ACHN (cell line): ENCODE measurements at regions not wholly inside any gene's neighbourhood (a gene's known extent, or its start where the extent isn't known, plus 50 kb on each side); places are given as distances from the start of the nearest gene placed in this dataset.
A peak's percentile ranks its signal among the peaks of the same experiment; 100 is the strongest.
"Not testable (repeated sequence)": the region's sequence is repeated elsewhere in the genome, so short reads cannot be mapped to it uniquely, and the experiment has no call there.

Experiments
- DNase-seq: peaks from one replicate; pipeline ENCODE4 v3.0.0-alpha.2; 2015
- in situ Hi-C: cut with HindIII; loops from 2 replicates; pipeline ENCODE4 v1.10.0; 2017; ENCODE audit warnings: low sequenced_read_pairs, low pct_ligation_motif_present, low pct_unique_long_range_greater_than_20kb

DNA sequence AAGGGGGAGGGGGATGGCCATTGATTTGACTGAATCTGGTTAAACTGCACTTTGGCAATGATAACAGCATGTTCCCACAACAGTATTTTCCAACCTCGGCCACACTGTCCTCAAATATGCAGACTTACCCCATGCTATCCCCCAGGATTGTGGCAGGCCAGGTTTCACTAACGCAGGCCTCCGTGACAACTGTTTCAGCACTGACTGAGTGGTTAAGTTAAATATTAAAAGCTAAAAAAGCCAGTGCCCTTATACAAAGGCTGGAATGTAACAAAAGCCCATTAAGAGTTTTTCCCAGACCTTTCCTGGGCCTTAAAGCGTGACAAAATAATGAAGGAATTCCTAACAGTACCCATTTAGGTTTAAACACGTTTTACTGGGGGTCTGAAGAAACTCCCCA lies 202.9 kb downstream of the USP25 start:
- in situ Hi-C loops, result no loop called here
- DNase-seq, result peak; percentile 68

DNA sequence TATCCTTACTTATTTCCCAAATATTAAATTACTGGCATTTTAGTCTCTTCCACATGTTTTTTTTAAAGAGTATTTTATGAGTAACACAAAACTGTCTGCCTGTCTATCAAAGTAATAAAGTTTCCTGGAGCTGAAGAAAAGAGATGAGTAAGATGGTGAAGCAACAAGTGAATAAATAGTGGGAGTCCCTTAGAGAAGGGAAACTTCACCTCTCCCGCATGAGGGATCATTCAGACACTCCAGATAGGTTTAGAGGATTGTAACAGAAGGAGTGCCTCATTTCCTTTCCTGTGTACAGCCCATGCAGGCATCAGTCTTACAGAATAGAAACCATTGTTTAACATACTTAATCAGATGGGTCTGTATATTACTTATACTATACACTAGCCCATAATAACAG lies 205.7 kb downstream of the USP25 start:
- DNase-seq, result no peak
- in situ Hi-C loops, result no loop called here

DNA sequence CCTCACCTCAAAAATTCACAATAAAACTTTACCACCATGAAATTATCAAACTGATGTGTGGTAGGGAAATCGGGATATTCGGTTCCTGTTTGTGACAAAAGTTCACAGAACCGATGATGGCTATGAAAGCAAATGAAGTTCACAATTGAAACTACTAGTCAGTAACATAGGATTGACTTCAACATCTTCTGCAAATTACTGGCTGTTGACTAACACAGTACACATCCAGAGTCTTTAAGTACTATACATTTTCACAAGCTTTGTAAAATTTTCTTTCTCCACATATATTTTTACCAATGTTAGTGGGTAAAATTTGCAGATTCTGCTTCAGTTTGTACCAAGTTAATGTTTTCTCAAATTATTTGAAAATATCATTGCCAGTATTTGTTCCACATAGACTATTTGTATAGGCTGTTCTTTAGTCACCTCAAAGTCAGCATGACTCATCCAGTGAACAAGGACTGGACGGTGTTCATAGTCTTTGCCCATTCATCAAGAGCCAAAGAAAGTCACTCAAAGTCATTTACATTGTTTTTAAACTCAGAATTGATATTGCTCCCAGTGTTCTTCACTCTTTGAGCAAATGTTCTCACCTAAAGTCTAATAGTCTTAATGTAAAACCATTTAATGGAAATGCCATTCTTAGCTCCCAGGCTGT lies 213.4 kb downstream of the USP25 start:
- DNase-seq, result peak; percentile 15
- in situ Hi-C loops, result no loop called here

DNA sequence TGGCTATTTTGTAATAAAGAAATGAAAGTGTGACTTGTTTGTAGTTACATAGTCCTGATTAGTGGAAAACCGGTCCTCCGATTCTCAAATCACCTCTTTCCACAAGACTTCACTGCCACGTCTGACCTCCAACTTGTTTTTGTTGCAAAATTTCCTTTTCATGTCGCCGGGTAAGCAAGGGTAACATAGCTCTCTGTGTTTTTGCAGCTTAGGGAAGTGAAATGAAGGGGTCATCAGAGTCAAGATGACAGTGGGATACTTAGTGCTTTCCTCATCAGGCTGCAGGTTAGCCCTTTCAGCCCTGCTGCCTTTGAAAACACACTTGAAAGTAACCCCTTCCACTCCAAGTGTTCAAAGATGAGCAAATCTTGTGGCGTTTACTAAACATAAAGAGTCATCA lies 217.9 kb downstream of the USP25 start:
- in situ Hi-C loops, result no loop called here
- DNase-seq, result no peak

DNA sequence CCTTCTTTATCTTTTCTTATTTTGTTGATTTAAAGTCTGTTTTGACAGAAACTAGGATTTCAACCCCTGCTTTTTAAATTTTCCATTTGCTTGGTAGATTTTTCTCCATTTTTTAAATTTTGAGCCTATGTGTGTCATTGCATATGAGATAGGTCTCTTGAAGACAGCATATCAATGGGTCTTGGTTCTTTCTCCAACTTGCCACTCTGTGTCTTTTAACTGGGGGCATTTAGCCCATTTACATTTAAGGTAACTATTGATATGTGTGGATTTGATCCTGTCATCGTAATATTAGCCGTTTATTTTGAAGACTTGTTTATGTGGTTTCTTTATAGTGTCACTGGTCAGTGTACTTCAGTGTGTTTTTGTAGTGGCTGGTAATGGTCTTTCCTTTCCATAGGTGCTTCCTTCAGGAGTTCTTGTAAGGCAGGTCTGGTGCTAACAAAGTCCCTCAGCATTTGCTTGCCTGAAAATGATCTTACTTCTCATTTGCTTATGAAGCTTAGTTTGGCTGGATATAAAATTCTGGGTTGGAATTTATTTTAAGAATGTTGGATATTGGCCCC lies 223.9 kb downstream of the USP25 start:
- in situ Hi-C loops, result no loop called here
- DNase-seq, result no peak

DNA sequence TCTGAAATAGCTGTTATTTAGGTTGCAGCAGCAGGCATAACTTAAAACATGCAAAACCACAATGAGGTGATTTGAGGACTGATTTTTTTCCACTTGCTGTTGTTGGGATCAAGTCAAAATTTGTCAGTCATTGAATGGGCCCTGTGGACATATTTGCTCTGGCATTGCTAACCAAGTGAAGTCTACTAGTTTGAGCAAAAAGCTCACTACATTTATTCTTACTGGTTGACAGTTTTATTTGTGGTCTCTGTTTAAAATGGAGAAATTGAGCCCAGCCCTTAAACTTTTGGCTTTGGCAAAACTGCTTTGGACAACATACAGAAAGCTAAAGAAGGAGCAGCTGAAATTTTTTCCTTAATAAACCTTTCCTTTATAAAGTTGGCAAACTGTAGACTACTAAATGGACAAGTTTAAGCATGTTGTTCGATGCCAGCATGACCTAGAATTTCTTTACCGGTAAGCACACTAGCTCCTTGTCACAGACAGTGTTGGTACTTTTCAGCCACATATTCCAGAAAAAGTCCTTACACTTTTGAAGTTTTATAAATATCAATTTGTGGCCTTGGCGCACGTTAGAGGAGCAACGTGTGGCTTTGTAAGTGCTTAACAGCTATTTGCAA lies 234.6 kb downstream of the USP25 start:
- in situ Hi-C loops, result no loop called here
- no peak for DNase-seq

DNA sequence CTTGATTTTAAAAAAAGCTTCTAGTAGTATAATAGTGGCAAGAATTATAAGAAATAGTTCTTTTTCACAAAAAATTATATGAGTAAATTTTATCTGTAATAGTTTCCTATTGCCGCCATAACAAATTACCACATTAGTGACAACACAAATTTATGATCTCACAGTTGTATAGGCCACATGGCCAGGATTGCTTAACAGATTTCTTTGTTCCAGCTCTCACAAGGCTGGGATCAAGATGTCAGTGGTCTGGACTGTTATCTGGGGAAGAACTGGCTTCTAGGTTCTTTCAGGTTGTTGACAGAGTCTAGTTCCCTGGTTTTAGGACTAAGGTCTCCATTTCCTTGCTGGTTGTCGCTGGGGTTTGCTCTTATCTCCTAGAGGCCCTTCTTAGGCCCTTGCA lies 236.4 kb downstream of the USP25 start:
- DNase-seq, result no peak
- in situ Hi-C loops, result no loop called here

DNA sequence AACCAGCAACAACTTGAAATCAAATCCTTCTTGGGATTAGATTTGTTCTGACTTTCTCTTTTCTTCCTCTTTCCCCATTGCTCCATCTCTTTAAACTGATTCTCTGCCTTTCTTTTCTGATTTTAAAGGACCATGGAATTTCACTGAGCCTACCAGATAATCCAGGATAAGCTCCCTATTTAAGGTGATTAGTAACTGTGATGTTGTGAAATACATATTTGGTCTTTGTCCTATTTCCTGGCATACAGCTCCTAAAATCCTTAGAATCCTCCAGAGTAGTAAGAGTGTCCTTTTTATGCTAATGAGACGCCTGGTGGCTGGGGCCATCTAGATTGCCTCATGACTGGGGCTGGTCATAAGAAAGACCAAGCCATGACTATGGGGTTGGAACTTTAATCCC lies 236.9 kb downstream of the USP25 start:
- in situ Hi-C loops, result no loop called here
- no peak for DNase-seq

DNA sequence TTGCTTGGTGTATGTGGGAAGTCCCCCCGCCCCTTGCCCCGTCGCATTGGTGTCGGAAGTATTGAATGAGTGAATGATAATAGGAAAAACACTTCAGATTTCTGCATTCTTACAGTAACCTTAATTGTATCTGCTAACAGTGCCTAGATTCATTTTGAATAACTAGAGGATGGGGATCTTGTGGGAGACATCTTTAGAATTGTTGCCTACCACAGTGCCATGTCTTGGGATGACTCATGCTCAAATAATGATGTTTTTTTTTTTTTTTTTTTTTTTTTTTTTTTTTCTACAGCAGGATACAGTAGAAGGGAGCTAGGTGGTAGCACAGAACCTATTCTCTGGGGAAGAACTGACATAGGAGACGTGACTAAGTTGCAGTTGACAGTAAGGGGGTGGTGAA lies 237.9 kb downstream of the USP25 start:
- peak; percentile 66 for DNase-seq
- in situ Hi-C loops, result no loop called here

DNA sequence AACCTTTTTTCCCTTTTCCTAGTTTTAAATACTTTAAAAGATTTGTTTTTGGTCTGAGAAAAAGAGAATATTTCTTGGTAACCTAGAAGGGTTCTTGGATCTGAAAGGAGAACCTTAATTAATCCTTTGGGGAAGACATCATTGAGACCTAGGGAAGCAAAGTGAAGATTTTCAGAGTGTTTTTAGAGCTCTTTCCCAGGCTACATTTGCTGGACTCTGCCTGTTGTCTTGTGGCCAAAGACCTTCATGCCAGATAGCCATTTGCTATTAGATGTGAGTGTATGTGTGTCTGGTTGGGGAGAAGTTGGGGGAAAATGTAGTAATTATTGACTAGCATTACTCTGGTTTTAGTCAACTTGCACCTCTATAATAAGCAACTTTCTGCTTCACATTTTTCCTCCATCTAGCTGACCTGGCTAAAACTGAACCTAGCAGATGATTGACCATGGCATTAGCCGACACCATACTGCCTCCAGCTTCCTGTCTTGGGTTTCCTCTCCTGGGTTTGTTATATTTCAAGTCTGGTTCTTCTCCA lies 239.1 kb downstream of the USP25 start:
- in situ Hi-C loops, result no loop called here
- DNase-seq, result peak; percentile 16

DNA sequence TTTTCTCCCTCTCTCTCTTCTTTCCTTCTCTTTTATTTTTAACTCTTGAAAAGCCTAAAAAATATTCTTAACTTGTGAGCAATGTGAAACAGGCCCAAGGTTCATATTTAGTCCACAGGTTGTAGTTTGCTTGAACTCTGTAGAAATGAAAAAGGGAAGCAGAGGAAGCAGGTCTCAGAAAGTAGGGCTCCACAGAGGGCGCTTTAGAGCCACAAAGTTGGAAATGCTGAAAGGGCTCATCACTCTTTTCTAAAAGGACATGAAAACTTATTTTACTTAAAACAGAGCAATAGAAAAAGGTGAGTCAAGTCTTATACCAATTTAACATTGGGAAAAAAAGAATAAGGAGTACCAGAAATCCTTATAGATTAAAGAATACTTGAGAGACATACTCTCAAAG lies 247.0 kb downstream of the USP25 start:
- in situ Hi-C loops, result no loop called here
- peak; percentile 9 for DNase-seq

DNA sequence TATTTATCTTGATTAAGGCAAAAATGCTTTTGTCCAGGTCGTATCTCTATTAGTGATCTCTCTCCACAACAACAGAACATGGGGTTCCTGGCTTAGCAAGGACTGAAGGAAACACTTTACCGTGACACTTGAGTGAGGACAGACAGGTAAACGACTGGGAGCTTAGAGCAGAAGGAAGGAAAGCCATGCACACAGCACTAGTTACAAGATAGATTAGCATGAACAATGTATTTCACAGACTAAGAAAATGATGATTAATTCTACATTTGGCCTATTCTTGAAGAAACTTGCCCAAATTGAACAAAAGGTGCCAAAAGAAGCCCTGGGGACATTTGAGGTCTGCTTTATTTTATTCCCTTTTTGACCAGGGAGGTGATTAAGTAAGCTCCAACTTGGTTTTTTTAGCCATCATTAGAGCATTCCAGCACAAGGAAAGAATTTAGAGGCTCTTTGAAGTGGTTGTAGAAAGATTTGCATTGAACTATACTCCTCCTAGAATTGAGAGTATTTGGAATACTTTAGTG lies 248.5 kb downstream of the USP25 start:
- DNase-seq, result no peak
- in situ Hi-C loops, result no loop called here

DNA sequence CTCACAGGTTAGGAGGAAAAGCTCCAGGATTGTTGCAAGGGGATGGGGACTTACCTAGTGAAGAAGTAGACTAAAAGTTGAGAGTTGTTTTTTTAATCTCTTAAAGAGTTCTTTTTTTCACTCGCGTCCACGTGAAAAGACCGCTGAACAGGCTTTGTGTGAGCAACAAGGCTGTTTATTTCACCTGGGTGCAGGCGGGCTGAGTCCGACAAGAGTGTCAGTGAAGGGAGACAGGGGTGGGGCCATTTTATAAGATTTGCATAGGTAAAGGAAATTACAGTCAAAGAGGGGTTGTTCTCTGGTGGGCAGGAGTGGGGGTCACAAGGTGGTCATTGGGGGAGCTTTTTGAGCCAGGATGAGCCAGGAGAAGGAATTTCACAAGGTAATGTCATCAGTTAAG lies 249.7 kb downstream of the USP25 start:
- DNase-seq, in situ Hi-C loops: not testable (repeated sequence)

DNA sequence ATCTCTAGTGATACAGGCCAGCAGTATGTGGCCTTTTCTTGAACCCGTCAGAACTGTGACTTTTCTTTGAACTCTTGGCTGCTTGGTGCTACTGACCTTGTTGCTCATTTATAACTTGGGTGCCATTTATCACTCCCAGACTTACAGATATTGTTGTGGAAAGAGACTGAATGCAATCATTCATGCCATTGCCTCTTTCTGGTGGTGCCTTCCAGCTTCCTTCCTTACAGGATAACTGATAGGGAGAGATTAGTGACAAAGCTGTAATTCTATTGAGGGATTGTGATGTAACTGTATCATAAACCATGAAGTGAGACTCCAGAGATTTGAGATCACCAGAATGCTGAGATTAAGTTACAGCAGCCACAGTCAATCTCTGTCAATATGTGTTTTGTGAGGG lies 256.5 kb downstream of the USP25 start:
- no peak for DNase-seq
- in situ Hi-C loops, result no loop called here

DNA sequence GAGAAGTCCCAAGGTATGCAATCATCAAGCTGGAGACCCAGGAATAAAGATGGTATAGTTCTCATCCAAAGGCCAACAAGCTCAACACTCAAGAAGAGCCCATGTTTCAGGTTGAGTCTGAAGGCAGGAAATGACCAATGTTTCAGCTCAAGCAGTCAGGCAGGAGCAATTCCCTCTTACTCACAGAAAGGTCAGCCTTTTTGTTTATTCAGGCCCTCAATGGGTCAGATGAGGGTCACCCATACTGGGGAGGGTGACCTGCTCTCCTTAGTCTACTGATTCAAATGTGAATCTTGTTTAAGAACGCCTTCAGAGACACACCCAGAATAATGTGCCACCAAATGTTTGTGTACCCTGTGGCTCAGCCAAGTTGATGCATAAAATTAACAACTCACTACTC lies 262.4 kb downstream of the USP25 start:
- in situ Hi-C loops, result no loop called here
- no peak for DNase-seq

DNA sequence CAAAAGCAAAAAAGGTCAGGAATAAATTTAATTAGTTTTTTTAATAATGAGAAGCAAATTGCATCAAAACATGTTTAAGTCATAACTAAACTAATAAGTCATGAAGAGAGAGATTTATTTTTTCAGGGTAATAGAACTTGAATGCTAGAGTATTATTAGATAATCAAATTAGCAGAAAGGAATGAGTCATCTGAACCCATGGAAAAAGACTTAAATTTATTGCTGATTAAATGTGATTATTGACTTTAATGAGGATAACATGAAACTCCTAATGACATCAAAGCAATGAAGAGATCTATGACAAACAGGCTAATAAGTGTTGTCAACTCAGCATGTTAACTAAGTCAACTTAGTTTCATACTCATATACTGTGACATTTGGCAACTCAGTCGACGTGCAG lies 264.2 kb downstream of the USP25 start:
- in situ Hi-C loops, result no loop called here
- no peak for DNase-seq

DNA sequence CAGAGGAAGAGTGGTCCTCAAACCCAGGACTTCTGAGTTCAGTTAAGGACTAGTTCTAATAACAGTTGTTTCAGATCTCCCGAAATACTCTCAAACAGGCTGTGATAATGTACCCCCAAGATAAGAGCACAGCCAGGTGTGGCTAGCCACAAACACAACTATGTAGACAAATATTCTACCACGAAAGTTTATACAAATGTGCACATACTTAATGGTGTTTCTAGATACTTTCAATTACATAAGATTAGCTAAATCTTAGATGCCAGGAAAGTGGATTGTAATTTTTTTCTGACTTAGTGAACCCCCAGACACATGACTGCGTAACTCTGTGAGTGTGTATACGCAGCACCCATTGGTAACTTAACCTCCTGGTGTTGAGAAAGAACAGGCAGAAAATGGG lies 270.0 kb downstream of the USP25 start:
- in situ Hi-C loops, result no loop called here
- no peak for DNase-seq

DNA sequence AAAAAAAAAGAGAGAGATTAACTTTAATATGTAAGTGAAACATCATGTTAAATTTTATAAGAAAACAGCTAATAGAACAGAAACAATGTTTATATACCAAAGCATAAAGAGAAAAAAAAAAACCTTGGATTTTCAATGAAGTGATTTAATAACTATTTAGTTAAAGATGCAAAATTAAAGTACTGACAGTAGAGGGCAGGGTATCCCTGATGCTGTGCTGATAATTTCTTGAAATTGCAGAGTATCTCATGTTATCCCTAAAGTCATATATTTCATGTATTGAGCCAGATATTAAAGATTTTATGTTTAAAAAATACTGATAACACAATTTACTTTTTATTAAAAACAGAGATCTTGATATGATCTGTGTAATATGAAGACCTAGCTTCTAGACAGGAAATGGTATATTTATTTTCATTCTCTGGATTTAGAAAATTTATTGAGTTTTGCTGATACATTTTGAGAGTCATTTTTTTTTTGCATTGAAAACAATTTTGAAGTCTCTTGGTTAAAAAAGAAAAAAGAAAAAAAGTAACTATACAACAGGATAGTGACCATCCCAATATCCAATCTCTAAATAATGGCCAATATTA lies 273.2 kb downstream of the USP25 start:
- in situ Hi-C loops, result no loop called here
- peak; percentile 14 for DNase-seq

DNA sequence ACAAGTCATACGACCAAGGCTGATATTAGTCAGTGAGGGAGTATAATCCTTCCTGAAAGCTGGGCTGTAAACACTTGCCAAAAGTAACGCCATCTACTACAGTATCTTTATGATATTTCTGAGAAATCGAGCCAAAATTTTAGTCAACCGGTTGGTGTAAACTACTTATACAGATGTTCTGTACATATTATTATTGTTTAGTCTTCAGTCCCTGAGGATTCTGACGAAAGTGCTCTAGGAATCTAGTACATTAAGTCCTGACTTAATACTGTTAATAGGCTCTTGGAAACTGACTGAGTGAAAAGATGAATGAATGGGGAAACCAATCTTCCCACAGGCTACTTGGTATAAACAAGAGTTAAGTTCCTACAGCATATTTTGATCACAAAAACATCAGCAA lies 274.3 kb downstream of the USP25 start:
- in situ Hi-C loops, result no loop called here
- no peak for DNase-seq
